CD1c-positive myeloid dendritic cell (primary cell): ENCODE measurements at regions not wholly inside any gene's neighbourhood (a gene's known extent, or its start where the extent isn't known, plus 50 kb on each side); places are given as distances from the start of the nearest gene placed in this dataset.
A peak's percentile ranks its signal among the peaks of the same experiment; 100 is the strongest.
"Not testable (repeated sequence)": the region's sequence is repeated elsewhere in the genome, so short reads cannot be mapped to it uniquely, and the experiment has no call there.

Source experiments
- DNase-seq: peaks from one replicate; pipeline ENCODE4 v3.0.0-alpha.2; 2016; ENCODE audit errors: extremely low spot score

DNA sequence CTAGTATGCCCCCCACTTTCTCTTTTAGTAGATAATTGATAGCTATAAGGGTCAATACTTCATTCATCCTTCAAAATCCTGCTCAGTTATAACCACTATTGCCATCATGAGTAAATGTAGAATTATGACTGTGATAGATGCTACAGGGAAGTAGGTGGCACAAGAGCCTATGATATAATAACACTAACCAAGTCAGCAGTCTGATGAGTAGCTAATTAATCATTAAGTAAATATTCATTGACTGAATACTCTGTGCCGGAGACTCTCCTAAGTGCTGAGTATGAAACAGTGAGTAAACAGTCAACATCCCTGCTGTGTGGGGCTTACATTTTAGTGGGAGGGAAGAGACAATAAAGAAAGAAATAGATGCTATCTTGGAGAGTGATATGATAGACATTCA lies 430.3 kb upstream of the ZNF462 start:
- no peak for DNase-seq

DNA sequence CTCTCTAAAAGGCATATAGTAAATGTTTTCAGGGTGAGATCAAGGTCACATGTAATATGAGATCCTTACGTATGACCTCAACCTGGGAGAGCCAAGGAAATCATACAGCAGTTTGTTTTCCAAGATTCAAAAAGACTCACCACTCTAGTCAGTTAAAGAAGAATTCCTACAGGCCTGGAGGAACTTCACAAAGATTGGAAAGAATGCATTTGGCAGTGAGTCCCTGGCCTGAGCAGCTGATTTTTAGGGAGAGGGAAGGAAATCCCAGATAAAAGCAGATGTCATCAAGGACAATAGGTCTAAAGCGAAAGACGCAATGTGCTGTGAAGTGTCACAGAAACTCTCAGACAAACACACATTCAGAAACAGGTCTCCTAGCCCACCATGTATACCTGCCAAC lies 424.0 kb upstream of the ZNF462 start:
- no peak for DNase-seq

DNA sequence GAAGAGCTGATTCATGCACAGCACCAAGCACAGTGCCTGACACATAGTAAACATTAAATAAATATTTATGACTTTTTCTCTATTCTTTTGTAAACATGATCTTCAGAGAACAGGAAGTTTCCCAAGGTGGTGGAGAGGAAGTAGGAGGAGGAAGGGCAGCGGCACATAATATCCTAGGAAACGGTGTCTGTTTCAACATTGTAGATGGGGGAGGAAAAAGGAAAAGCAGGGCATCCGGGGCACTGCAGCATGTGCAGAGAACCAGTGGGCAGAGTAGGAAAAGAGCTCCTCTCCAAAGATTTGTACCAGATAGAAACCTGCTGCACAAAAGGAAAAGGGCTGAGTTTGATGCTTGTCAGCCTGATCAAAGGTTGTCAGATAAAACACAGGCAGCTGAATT lies 421.7 kb upstream of the ZNF462 start:
- no peak for DNase-seq

DNA sequence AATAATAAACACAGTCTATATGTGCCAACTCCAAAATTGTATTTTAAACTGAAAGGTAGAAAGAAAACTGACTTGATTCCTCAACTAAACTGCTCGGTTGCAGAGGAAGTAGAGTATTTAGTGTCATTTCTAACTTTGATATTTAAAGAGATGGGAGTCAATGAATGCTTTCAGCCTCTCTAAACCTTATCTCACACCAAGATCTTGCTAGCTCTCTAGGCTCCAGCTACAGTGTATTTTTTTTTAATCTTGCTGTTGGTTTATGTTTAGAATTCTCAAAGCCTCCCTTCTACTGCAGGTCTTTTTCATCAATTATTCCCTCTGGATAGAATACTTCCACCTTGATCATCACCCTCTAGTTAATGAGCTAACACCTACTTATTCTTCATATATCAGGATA lies 419.4 kb upstream of the ZNF462 start:
- no peak for DNase-seq

DNA sequence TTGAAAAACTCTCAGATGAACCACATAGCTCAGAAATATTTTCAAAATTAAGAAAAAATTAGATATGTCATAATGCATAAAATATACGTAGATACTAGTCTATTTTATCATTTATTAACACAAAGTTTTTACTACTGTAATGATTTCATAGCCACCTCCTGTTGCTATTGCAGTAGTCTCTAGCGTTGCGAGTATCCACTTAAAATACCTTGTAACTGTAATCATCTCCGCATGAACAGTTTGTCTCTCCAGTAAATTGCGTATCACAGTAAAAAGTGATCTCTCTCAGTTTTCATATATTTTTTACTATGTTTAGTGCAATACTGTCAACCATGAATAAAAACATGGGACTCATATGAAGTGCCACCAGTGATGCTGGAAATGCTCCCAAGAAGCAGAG lies 417.9 kb upstream of the ZNF462 start:
- no peak for DNase-seq

DNA sequence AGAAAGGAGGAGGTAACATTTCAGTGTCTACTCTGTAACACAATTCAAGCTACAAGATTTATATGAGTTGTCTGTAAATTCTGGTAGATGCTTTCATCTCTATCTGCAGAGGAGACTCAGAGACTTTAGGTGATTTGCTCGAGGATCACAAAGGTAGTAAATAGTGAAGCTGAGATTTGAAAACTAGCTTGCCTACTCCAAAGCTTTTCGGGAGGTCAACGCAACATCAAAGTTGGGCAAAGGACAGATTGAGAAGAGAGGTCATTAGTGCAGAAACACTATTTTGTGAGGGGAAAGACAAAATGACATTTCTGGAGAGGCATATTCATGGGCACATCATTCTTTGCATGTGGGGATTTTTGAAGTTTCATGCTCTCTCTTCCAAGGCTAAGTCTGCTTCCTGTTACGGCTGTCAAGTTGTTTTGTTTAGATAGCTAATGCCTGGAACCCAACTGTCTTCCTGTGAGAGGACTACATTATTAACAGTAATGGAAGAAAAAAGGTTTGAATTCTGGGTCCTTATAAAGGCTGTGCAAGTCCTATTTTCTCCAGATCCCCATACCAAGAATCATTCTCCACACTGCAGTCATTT lies 413.5 kb upstream of the ZNF462 start:
- no peak for DNase-seq

DNA sequence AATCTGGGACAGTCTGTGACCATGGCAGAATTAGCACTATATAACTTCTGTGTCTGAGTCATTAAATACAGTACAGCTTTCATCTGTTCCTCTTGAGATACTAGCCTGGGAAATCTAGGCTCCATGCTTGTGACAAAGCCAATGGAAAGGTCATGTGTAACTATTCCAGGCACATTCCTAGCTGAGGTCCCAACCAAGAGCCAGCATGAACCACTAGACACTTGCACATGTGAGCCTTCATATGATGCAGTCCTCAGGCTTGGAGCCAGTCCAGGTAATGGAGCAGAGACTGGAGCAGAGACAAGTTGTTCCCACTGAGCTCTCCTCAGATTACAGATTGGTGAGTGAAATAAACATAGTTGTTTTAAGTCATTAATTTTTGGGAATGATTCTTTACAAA lies 412.4 kb upstream of the ZNF462 start:
- DNase-seq = no peak

DNA sequence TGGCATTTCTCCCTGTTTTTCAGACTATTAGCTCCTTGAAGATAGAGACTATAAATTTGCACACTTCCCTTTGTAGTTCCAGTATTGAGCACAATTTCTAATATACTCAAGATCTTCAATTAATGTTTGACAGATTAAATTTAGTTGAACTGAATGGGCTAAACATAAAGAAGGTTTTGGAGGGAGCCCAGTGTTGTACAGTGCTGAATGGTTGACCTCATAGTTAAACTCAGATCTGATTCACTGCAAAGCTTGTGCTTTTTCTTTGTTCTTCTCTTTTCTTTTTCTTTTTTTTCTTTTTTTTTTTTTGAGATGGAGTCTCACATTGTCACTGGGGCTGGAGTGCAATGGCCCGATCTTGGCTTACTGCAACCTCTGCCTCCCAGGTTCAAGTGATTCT lies 411.7 kb upstream of the ZNF462 start:
- DNase-seq = no peak

DNA sequence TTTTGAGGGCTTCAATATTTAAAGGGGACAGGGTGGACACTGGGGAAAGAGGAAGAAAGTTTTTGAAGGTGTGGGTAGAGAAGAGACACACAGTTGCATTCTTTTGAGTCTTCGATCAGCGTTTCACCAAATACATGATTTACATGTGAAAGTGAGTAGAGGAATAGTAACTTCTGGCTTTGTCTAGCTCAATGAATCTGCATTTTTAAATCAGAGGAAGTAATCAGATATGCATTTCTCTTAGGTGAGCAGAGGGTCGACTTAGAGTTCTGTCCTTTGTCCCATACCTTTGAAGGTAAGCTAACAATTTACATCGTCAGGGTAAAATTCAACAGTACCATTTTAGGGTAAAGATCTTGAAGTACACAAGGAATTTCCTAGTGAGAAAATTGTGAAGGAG lies 406.4 kb upstream of the ZNF462 start:
- DNase-seq = no peak

DNA sequence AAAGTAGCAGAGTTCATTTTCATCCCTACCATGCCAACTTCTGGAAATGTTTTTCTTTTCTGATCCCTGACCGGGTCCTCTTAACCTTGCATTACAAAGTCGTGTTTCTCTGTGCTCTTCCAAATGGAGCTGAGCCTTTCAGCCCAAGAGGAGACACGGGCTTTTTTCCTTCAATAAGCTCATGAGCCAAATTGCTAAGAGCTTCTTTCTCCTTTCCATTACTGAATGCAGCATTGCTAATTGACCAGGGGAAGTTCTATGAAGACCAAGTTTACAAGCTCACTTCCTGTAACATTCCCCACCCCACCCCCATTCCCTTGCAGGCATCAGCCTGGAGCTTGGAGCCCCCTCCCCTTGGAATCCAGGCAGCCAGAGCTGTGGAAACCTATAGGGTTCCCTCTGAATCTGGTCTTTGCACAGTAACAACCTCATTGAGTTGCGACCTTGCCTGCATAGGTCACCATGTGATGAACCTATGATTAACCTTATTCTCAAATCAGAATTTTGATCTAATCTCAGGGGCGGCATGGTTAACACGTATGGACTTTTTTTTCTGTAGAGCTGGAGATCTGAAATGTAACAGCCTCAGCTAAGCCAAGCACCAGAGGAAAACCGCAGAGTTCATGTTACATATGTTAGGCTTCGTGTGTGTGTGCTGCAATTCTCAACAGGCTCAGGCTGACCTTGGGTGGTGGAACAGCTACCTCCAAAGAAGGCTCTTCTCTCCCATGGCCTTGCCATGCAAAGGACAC lies 395.7 kb upstream of the ZNF462 start:
- no peak for DNase-seq

DNA sequence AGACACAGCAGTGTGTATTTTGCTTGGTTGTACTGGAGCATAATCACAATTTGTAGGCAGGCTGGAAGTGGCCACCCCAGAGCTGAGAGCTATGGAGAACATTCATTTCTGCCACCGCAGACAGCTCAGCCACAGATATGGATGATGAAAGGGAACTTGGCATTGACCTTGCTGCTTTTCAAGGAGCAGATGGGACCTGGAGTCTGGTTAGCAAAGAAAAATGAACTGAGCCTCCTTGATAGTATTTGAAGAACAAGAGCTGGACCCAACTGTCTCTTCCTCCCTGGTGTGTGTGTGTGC lies 395.2 kb upstream of the ZNF462 start:
- DNase-seq = no peak

DNA sequence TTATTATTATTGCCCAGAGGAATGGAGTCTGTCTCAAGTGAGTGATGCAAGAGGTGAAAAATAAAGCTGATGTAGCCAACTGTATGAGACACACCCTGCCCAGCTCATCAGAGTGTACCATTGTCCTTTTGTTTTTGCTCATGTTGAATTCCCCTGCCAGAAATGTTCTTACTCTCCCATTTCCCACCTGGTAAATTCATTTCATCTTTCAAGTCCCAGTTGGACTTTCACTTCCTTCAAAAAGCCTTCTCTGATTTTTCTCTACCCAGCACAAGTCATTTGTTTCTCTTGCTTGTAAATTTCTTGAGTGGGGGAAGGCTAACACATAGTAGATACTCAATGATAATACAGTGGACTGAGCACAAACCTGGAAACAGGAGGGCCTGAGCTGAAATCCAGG lies 394.5 kb upstream of the ZNF462 start:
- DNase-seq = no peak

DNA sequence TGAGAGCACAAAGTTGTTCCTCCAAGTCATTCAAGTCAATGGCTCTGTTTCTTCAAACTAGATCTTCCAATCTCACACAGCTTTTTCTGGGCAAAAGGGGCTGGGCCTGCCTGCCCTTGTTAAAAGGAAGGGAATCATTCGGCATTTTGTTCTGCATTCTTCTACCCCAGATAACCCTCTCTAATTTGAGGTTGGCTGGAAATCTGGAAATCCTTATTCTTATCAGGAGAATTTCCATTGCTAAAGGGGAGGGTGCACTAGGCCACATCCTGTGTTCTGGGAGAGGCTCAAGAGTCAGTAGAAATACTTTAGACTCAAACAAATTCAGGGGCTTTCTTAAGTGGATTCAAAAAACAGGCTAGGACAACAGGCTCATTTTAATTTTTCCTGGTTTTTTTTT lies 384.7 kb upstream of the ZNF462 start:
- DNase-seq = no peak

DNA sequence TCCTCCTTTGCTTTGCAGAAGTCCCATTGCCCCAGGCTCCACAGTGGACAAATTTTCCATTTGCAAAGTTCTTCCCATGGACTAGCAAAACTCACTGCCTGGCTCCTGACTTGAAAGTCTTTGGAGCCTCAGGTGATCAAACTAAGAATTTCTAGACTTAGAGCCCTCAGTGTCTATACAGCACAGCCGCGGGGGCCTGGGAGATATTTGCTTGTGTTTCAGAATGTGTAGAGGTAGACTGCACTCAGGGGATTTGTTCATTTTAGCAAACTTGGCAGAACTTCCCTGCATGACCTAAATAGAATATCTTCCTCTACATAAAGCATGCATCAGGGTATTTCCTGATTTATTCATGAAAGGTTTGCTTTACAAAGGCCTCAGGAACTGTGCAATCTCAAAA lies 384.2 kb upstream of the ZNF462 start:
- no peak for DNase-seq

DNA sequence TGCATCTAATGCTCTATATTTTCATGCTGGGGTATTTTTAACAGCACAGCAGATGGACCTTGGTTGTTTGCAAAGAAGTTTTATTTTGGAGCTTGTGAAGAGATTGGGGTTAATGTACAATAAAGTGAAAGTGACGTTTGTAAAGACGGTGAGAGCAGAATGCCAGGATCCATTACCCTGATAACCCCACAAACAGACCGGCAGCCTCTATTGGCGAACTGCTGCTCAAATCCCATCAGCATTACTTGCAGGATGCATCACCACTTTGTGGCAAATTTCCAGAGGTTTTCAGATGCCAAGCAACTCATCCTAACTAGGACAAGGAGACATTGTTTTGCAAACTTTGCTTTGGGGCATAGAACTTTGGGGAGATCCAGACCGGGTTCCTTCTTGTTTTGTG lies 383.3 kb upstream of the ZNF462 start:
- no peak for DNase-seq

DNA sequence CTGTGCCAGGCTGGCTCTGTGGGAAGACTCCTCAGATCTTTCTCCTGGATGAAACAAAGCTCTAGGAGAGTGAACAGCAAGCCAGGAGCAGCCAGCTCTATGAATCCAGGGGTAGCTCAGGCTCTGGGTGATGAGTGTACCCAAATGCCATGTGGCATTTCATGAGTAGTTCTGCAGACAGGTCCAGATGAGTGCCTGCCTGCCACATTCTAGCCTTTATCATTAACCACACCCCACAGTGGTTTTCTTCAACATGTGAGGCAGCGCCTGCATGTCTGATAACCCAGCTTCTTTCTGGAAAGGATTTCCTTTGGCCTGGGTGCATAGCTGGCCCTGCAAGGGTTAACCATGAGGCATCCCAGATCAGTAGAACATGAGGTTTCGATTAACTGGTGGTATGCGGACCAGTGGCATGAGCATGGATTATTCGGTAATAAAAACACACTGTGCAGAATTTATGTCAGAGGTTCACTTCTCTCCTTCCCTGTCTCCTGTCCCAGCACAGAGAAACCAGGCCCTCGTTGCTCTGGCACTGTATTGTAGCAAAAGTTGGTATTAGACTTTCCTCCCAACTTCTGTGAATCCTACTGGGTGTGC lies 381.9 kb upstream of the ZNF462 start:
- no peak for DNase-seq

DNA sequence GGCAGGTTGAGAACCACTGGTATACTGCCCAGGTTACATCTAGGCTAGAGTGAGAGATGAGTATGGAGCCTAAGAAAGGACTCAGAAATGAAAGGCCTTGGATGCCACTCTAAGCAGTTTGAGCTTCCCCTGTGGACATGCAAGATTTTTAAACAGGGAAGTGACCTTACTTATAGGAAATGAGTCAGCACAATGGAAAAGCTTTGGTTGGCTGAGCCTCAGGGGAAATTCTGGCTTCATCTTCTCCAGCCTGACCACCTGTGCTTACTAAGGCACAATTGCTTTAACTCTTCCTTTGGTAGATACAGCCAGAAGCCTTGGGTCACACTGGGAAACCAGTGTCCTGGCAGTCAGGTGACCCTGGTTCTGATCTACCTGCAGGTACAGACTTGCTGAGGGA lies 380.2 kb upstream of the ZNF462 start:
- DNase-seq = peak; percentile 15

DNA sequence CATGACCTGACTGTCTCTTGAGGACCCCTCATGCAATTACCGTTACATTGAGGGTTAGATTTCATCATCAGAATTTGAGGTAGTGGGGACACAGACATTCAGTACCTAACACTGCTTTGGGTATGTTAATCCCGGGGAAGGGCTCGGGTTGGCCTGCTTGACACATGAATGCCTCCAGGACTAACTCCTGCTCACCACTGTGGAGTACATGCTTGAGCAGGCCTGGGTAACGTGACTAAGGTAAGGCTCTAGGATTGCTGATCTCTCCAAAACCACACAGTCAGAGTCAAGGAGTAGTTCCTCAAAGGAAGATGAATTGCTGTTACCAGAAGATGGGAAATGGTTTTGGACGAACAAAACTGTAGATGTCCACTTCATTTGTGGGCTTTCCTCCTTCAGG lies 376.3 kb upstream of the ZNF462 start:
- no peak for DNase-seq

DNA sequence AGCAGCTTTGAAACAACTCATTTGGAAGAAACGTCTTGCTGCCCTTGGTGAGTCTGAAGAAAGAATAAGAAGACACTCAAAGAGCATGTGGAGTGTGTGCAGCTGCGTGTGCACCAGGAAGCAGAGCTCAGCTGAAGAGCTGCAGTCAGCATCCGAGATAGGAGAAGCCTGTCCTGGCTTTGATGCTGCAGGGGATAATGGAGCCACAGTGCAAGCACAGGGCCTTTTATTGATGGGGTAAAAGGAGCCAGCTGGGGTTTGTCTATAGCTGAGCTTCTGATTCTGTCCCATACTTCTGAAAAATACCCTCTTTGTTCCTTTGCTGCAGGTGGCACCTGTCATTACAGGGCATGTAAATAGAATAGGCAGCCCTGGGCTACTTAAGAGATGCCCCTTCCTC lies 375.7 kb upstream of the ZNF462 start:
- no peak for DNase-seq

DNA sequence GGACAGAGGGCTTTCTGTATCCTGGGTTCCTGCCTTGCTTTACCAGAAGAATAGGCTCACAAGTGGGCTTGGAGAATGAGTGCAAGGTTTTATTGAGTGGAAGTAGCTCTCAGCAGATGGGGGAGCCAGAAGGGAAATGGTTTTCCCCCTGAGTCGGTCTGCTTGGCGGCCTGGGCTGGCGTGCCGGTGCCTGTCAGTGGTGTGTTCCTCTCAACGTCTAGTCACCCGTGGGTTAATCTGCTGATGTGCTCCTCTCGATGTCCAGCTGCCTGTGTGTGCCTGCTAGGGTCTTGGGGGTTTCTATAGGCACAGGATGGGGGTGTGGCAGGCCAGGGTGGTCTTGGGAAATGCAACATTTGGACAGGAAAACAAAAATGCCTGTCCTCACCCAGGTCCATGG lies 370.8 kb upstream of the ZNF462 start:
- not testable (repeated sequence) for DNase-seq

DNA sequence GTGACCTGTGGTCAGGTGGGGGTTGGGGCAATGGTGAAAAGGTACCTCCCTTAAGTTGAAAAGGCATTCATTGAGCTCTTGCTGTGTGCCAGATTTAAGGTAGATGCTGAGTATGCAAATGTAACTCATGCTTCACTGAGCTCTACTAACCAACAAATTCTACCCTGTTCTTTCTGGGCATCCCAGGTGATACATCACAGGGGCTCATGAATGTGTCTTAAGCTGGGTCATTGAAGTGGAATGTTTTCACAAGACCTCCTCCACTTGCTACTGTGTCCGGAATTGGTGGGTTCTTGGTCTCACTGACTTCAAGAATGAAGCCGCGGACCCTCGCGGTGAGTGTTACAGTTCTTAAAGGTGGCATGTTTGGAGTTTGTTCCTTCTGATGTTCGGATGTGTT lies 362.8 kb upstream of the ZNF462 start:
- DNase-seq = no peak

DNA sequence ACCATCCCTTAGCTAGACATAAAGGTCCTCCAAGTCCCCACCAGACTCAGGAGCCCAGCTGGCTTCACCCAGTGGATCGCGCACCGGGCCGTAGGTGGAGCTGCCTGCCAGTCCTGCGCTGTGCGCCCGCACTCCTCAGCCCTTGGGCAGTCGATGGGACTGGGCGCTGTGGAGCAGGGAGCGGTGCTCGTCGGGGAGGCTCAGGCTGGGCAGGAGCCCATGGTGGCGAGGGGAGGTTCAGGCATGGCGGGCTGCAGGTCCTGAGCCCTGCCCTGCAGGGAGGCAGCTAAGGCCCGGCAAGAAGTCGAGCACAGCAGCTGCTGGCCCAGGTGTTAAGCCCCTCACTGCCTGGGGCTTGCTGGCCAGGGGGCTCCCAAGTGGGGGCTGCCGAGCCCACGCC lies 361.8 kb upstream of the ZNF462 start:
- not testable (repeated sequence) for DNase-seq

DNA sequence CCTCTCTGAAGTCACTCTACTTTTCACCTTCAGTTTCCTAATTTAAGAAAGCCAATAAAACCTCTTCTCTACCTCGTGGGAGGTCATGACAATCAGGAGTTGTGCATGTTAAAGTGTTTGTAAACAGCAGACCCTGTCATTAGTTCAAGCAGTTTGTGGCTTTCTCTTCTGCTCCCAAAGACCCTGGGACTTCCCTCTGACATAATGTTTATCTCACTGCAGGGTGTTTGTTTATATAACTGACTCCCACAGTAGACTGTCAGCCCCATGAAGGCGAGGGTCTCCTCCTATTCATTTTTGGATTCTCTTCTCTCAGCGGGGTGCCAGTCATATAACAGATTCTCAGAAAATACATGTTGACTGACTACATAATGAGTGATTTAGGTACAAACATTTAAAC lies 360.0 kb upstream of the ZNF462 start:
- no peak for DNase-seq

DNA sequence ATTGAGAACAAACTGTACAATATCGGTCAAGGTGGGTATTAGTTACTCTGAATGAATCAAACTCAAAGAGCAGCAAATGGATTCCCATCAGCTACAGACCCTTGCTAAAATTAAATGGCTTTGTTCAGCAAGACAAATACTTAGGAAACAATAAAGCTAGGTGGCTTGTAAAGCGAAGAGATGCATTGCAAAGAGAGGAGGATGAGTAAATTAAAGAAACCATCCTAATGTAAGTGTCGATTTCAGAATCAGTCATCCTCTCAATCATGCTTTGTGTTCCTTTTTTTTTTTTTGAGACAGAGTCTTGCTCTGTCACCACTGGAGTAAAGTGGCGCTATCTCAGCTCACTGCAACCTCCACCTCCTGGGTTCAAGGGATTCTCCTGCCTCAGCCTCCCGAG lies 359.2 kb upstream of the ZNF462 start:
- DNase-seq = no peak
